ENCODE measurements at regions not wholly inside any gene's neighbourhood (a gene's known extent, or its start where the extent isn't known, plus 50 kb on each side); places are given as distances from the start of the nearest gene placed in this dataset.

DNA sequence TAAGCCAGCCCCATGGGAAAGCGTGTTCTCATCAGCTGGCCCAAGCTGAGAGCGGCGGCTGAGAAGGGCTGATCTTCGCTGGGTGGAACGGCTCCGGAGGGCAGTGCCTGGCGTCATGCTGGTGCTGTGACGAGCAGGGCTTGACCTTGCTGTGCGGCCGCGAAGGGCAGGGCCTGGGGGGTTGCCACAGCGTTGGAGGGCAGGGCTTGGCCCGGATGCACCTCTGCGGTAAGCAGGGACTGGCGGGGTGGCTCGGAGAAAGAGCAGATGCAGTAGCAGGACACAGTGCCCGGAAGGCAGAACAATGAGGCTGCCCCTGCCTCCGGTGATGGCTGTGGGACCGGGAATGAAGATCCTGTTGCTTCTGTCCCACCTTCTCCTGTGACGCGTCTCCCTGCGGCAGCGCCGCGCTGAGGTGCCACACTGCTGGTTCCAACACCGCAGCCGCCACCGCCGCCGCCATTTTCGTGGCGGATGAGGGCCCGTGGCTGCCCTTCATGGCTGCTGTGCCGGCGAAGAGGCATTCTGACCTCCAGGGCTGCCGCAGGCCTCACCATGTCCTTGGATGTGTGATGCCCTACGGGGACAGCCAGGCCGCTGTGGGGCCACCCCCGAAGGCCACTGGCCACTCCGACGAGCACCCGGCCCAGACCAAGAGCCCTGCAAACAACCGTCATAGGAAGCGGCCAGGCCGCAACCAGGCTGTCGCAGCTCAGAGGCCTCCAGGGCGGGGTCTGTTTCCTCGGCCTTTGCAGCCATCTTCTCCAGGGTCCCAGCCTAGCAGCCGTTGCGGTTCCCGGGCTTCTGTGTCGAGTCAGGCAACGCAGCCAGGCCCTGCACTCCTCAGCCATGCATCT lies 890.5 kb upstream of the CTNND2 start (continued):
- no peak for TF ChIP-seq ELF1 (IDR thresholded peaks at IDR 0.05; ENCODE audit: borderline replicate concordance, low read depth)

DNA sequence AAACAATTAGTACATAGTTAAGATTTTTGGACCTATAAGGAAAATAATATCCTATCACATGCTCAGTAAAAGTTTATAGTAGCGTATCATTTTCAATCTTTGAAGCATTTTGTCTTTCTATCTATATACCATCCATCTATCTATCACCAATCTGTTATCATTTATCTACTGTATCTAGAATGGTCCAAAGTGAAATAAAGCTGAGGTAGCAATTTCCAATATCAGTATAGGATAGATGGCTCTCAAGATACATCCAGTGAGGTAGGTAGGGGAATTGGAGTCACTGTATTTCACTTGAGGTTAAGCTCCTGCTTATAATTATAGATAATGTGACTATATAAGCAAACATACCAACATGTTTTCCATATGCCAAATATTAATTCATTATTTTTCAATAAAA lies 889.1 kb upstream of the CTNND2 start:
- ChIA-PET CTCF (no interaction called here), POLR2A (no interaction called here), RAD21 (ENCODE audit: low non-redundant PET in 1 of 2, low total read pairs in 2 of 2, uncharacterized antibody in 2 of 2, unreplicated experiment in 2 of 2) (no interaction called here)
- ATAC-seq, result no peak
- no peak for DNase-seq (ENCODE audit: low read depth, low spot score)
- no peaks in the 10 kb centered on the region for H4K20me1 ChIP-seq (ENCODE audit: insufficient read depth)
- BruUV-seq (replicated peaks), result no TSS peak
- no peaks in the 10 kb centered on the region for H3K36me3 ChIP-seq (ENCODE audit: control insufficient read depth in 1 of 2, insufficient read depth in 2 of 2, low read length in 2 of 2)
- H3K9me2 ChIP-seq (ENCODE audit: insufficient read depth), result no peaks in the 10 kb centered on the region
- H3K27me3 ChIP-seq (ENCODE audit: insufficient read depth, low read length), result no peaks in the 10 kb centered on the region
- no peak overlapping the region for H2AFZ ChIP-seq (ENCODE audit: low read depth, low read length, poor library complexity, severe bottlenecking)
- H3K9ac ChIP-seq (ENCODE audit: low read length), result no peak overlapping the region
- no peak overlapping the region for H3K4me3 ChIP-seq (replicated peaks in 1 of 2; ENCODE audit: low read depth in 1 of 2, low read length in 2 of 2)
- no peak for TF ChIP-seq CBX3 (IDR thresholded peaks at IDR 0.05; ENCODE audit: low read depth)
- TF ChIP-seq EGR1 (IDR thresholded peaks at IDR 0.05; ENCODE audit: low read depth), result no peak
- no peak for TF ChIP-seq ZNF274 (IDR thresholded peaks at IDR 0.05; ENCODE audit: low read depth, low read length)
- no peak for TF ChIP-seq ELF1 (IDR thresholded peaks at IDR 0.05; ENCODE audit: borderline replicate concordance, low read depth)
- no peak for TF ChIP-seq TCF7L2 (IDR thresholded peaks at IDR 0.05; ENCODE audit: borderline replicate concordance, extremely low read depth, insufficient read depth, insufficient read length)
- TF ChIP-seq, protein P1, sequence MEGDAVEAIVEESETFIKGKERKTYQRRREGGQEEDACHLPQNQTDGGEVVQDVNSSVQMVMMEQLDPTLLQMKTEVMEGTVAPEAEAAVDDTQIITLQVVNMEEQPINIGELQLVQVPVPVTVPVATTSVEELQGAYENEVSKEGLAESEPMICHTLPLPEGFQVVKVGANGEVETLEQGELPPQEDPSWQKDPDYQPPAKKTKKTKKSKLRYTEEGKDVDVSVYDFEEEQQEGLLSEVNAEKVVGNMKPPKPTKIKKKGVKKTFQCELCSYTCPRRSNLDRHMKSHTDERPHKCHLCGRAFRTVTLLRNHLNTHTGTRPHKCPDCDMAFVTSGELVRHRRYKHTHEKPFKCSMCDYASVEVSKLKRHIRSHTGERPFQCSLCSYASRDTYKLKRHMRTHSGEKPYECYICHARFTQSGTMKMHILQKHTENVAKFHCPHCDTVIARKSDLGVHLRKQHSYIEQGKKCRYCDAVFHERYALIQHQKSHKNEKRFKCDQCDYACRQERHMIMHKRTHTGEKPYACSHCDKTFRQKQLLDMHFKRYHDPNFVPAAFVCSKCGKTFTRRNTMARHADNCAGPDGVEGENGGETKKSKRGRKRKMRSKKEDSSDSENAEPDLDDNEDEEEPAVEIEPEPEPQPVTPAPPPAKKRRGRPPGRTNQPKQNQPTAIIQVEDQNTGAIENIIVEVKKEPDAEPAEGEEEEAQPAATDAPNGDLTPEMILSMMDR (IDR thresholded peaks at IDR 0.05 in 2 of 3, conservative IDR thresholded peaks at IDR 0.05 in 1 of 3; ENCODE audit: borderline replicate concordance in 1 of 3, insufficient read depth in 1 of 3, low read depth in 2 of 3, low read length in 2 of 3), result no peak
- TF ChIP-seq, protein P2, sequence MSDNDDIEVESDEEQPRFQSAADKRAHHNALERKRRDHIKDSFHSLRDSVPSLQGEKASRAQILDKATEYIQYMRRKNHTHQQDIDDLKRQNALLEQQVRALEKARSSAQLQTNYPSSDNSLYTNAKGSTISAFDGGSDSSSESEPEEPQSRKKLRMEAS (IDR thresholded peaks at IDR 0.05), result no peak
- TF ChIP-seq CEBPB (IDR thresholded peaks at IDR 0.05; ENCODE audit: low read depth), result no peak
- TF ChIP-seq POLR2A (IDR thresholded peaks at IDR 0.05; ENCODE audit: borderline replicate concordance, extremely low read depth, insufficient read depth, insufficient read length), result no peak
- TF ChIP-seq POLR2AphosphoS5 (IDR thresholded peaks at IDR 0.05; ENCODE audit: low read depth, low read length), result no peak
- TF ChIP-seq, protein P3, sequence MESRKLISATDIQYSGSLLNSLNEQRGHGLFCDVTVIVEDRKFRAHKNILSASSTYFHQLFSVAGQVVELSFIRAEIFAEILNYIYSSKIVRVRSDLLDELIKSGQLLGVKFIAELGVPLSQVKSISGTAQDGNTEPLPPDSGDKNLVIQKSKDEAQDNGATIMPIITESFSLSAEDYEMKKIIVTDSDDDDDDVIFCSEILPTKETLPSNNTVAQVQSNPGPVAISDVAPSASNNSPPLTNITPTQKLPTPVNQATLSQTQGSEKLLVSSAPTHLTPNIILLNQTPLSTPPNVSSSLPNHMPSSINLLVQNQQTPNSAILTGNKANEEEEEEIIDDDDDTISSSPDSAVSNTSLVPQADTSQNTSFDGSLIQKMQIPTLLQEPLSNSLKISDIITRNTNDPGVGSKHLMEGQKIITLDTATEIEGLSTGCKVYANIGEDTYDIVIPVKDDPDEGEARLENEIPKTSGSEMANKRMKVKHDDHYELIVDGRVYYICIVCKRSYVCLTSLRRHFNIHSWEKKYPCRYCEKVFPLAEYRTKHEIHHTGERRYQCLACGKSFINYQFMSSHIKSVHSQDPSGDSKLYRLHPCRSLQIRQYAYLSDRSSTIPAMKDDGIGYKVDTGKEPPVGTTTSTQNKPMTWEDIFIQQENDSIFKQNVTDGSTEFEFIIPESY (IDR thresholded peaks at IDR 0.05; ENCODE audit: extremely low read depth, insufficient replicate concordance, low read length), result no peak
- TF ChIP-seq SRF (IDR thresholded peaks at IDR 0.05; ENCODE audit: low read depth), result no peak
- TF ChIP-seq RAD21 (IDR thresholded peaks at IDR 0.05; ENCODE audit: low read depth), result no peak
- TF ChIP-seq FOSL1 (IDR thresholded peaks at IDR 0.05; ENCODE audit: low read depth), result no peak
- no peak for TF ChIP-seq EZH2phosphoT487 (IDR thresholded peaks at IDR 0.05; ENCODE audit: borderline replicate concordance)
- no peak for TF ChIP-seq JUND (IDR thresholded peaks at IDR 0.05)
- TF ChIP-seq ZFX (IDR thresholded peaks at IDR 0.05), result no peak
- H3K27ac ChIP-seq (ENCODE audit: low read depth, low read length), result no peak overlapping the region
- intact Hi-C loops (cut with micrococcal nuclease), result no loop called here
- no peaks in the 10 kb centered on the region for H3K4me1 ChIP-seq (ENCODE audit: control insufficient read depth in 1 of 2, insufficient read depth in 2 of 2, low read length in 2 of 2)
- H3K4me2 ChIP-seq (ENCODE audit: low read length), result no peak overlapping the region
- H3K9me3 ChIP-seq (ENCODE audit: control insufficient read depth in 1 of 2, insufficient read depth in 1 of 2, low read depth in 1 of 2, low read length in 2 of 2), result peaks cover 5 to 22% of the 10 kb centered on the region in 2 experiments; a peak in 2 of 4 replicates
- no peaks in the 10 kb centered on the region for H3K79me2 ChIP-seq (ENCODE audit: insufficient read depth, low read length)

Data from HCT116 (cell line).